ENCODE measurements at regions not wholly inside any gene's neighbourhood (a gene's known extent, or its start where the extent isn't known, plus 50 kb on each side); places are given as distances from the start of the nearest gene placed in this dataset.

GRCh38 chr13:78176880-78177279, 258.2 kb upstream of the EDNRB start:
- TF ChIP-seq CTCF (IDR thresholded peaks at IDR 0.05; ENCODE audit: poor library complexity) (no peak), EZH2 (IDR thresholded peaks at IDR 0.05; ENCODE audit: borderline replicate concordance) (no peak)

All from hepatocyte (in vitro differentiated cells).